Stomach (tissue), 4 donors: ENCODE measurements at regions not wholly inside any gene's neighbourhood (a gene's known extent, or its start where the extent isn't known, plus 50 kb on each side); places are given as distances from the start of the nearest gene placed in this dataset.

Experiments used
- CTCF ChIP-seq, 7 experiments: fragments of 450-650 bp in 4 of 7; fragments of 200-600 bp in 3 of 7; sonication (generic) in 3 of 7; IDR thresholded peaks; one replicate each; pipeline ENCODE4 v1.5.1; 2016 to 2019; ENCODE audit warnings: antibody characterized with exemption in 7 of 7, control low read depth in 2 of 7, mild to moderate bottlenecking in 1 of 7
- POLR2AphosphoS5 ChIP-seq, 3 donors: sonication (generic); formaldehyde crosslinking; IDR thresholded peaks; one replicate each; pipeline ENCODE4 v1.6.1; 2016; ENCODE audit warnings: antibody characterized with exemption in 3 of 3

- TF ChIP-seq CTCF (IDR thresholded peaks at IDR 0.05): no peak
- no peak for TF ChIP-seq POLR2AphosphoS5 (IDR thresholded peaks at IDR 0.05)
Measured at GRCh38 chr6:147770221-147770620, 261.7 kb downstream of the SAMD5 start.
